HFF-Myc (cell line): ENCODE measurements at regions not wholly inside any gene's neighbourhood (a gene's known extent, or its start where the extent isn't known, plus 50 kb on each side); places are given as distances from the start of the nearest gene placed in this dataset.

Source experiments
- DNase-seq: peaks from one replicate; pipeline ENCODE4 v3.0.0-alpha.2; 2011; ENCODE audit warnings: low read depth; ENCODE audit errors: extremely low read depth
- H3K4me3 ChIP-seq: replicated peaks from 2 replicates; pipeline ENCODE4 v1.5.1; 2011; ENCODE audit warnings: low read depth, mild to moderate bottlenecking, control low read depth, low read length
- CTCF ChIP-seq: IDR thresholded peaks from 2 replicates; pipeline ENCODE4 v1.5.1; 2012; ENCODE audit warnings: mild to moderate bottlenecking, low read depth, low read length, control low read depth; ENCODE audit errors: missing control alignments

GRCh38 chr2:217749008-217749407 lies 253.8 kb downstream of the TNS1 start:
- no peak for DNase-seq
- no peak overlapping the region for H3K4me3 ChIP-seq
- TF ChIP-seq CTCF: no peak

GRCh38 chr2:217746808-217747207 lies 256.0 kb downstream of the TNS1 start:
- H3K4me3 ChIP-seq: no peak overlapping the region
- DNase-seq: no peak
- no peak for TF ChIP-seq CTCF

- H3K4me3 ChIP-seq: no peak overlapping the region
- DNase-seq: no peak
- no peak for TF ChIP-seq CTCF
These were observed 258.6 kb downstream of the TNS1 start for GRCh38 chr2:217743966-217744761.

- no peak for DNase-seq
- no peak for TF ChIP-seq CTCF
- no peak overlapping the region for H3K4me3 ChIP-seq
These were observed 259.4 kb downstream of the TNS1 start for GRCh38 chr2:217743407-217743806.

GRCh38 chr2:217742841-217743240 lies 260.0 kb downstream of the TNS1 start:
- DNase-seq: no peak
- no peak overlapping the region for H3K4me3 ChIP-seq
- TF ChIP-seq CTCF: no peak

- no peak for TF ChIP-seq CTCF
- no peak for DNase-seq
- H3K4me3 ChIP-seq: no peak overlapping the region
These were observed 260.5 kb downstream of the TNS1 start for GRCh38 chr2:217742276-217742675.

- no peak overlapping the region for H3K4me3 ChIP-seq
- no peak for DNase-seq
- TF ChIP-seq CTCF: no peak
These were observed 261.3 kb downstream of the TNS1 start for GRCh38 chr2:217741381-217741955.
